ENCODE measurements at regions not wholly inside any gene's neighbourhood (a gene's known extent, or its start where the extent isn't known, plus 50 kb on each side); places are given as distances from the start of the nearest gene placed in this dataset.

GRCh38 chr20:7665376-7665775 is 274.9 kb downstream of the HAO1 start:
- Histone ChIP-seq H3K4me3 (ENCODE audit: low read depth, low read length) (no peak overlapping the region), H3K36me3 (ENCODE audit: insufficient read depth) (no peaks in the 10 kb centered on the region), H3K27ac (ENCODE audit: low read depth) (no peak overlapping the region), H3K4me1 (ENCODE audit: insufficient read depth) (no peaks in the 10 kb centered on the region)
- DNase-seq (ENCODE audit: extremely low spot score) = no peak
- 21% methylated on average over 2 of the region's 2 CpGs for WGBS

GRCh38 chr20:7667194-7667593 is 273.1 kb downstream of the HAO1 start:
- H3K4me1 ChIP-seq (ENCODE audit: insufficient read depth) = no peaks in the 10 kb centered on the region
- WGBS = 64% methylated on average over 4 of the region's 4 CpGs
- no peak overlapping the region for H3K27ac ChIP-seq (ENCODE audit: low read depth)
- no peaks in the 10 kb centered on the region for H3K36me3 ChIP-seq (ENCODE audit: insufficient read depth)
- H3K4me3 ChIP-seq (ENCODE audit: low read depth, low read length) = no peak overlapping the region
- no peak for DNase-seq (ENCODE audit: extremely low spot score)

- WGBS = 81% methylated on average over 7 of the region's 7 CpGs
- no peaks in the 10 kb centered on the region for H3K4me1 ChIP-seq (ENCODE audit: insufficient read depth)
- H3K27ac ChIP-seq (ENCODE audit: low read depth) = no peak overlapping the region
- no peak overlapping the region for H3K4me3 ChIP-seq (ENCODE audit: low read depth, low read length)
- no peaks in the 10 kb centered on the region for H3K36me3 ChIP-seq (ENCODE audit: insufficient read depth)
- no peak for DNase-seq (ENCODE audit: extremely low spot score)
These were observed 267.7 kb downstream of the HAO1 start for GRCh38 chr20:7672571-7672970.

- DNase-seq (ENCODE audit: extremely low spot score) = no peak
- 67% methylated on average over 2 of the region's 2 CpGs for WGBS
- no peak overlapping the region for H3K27ac ChIP-seq (ENCODE audit: low read depth)
- no peaks in the 10 kb centered on the region for H3K36me3 ChIP-seq (ENCODE audit: insufficient read depth)
- H3K4me1 ChIP-seq (ENCODE audit: insufficient read depth) = no peaks in the 10 kb centered on the region
- no peak overlapping the region for H3K4me3 ChIP-seq (ENCODE audit: low read depth, low read length)
These were observed 266.4 kb downstream of the HAO1 start for GRCh38 chr20:7673841-7674240.

- WGBS = 80% methylated on average over 3 of the region's 3 CpGs
- no peak for DNase-seq (ENCODE audit: extremely low spot score)
- Histone ChIP-seq H3K4me1 (ENCODE audit: insufficient read depth) (no peaks in the 10 kb centered on the region), H3K27ac (ENCODE audit: low read depth) (no peak overlapping the region), H3K4me3 (ENCODE audit: low read depth, low read length) (no peak overlapping the region), H3K36me3 (ENCODE audit: insufficient read depth) (no peaks in the 10 kb centered on the region)
These were observed 257.3 kb downstream of the HAO1 start for GRCh38 chr20:7682916-7683315.

GRCh38 chr20:7687065-7687464 is 253.2 kb downstream of the HAO1 start:
- DNase-seq (ENCODE audit: extremely low spot score) = no peak
- H3K27ac ChIP-seq (ENCODE audit: low read depth) = no peak overlapping the region
- no peaks in the 10 kb centered on the region for H3K36me3 ChIP-seq (ENCODE audit: insufficient read depth)
- no peak overlapping the region for H3K4me3 ChIP-seq (ENCODE audit: low read depth, low read length)
- H3K4me1 ChIP-seq (ENCODE audit: insufficient read depth) = no peaks in the 10 kb centered on the region

- Histone ChIP-seq H3K27ac (ENCODE audit: low read depth) (no peak overlapping the region), H3K4me1 (ENCODE audit: insufficient read depth) (no peaks in the 10 kb centered on the region), H3K36me3 (ENCODE audit: insufficient read depth) (no peaks in the 10 kb centered on the region), H3K4me3 (ENCODE audit: low read depth, low read length) (no peak overlapping the region)
- WGBS = 89% methylated on average over 3 of the region's 3 CpGs
- no peak for DNase-seq (ENCODE audit: extremely low spot score)
These were observed 251.1 kb downstream of the HAO1 start for GRCh38 chr20:7689151-7689550.

GRCh38 chr20:7691647-7692269 is 248.5 kb downstream of the HAO1 start:
- Histone ChIP-seq H3K36me3 (ENCODE audit: insufficient read depth) (no peaks in the 10 kb centered on the region), H3K27ac (ENCODE audit: low read depth) (no peak overlapping the region)

GRCh38 chr20:7692478-7692877 is 247.8 kb downstream of the HAO1 start:
- H3K4me3 ChIP-seq (ENCODE audit: low read depth, low read length) = no peak overlapping the region
- H3K4me1 ChIP-seq (ENCODE audit: insufficient read depth) = no peaks in the 10 kb centered on the region
- H3K36me3 ChIP-seq (ENCODE audit: insufficient read depth) = no peaks in the 10 kb centered on the region
- 50% methylated on average over 1 of the region's 1 CpG for WGBS
- DNase-seq (ENCODE audit: extremely low spot score) = no peak
- no peak overlapping the region for H3K27ac ChIP-seq (ENCODE audit: low read depth)

More at GRCh38 chr20:7691647-7692269, 248.5 kb downstream of the HAO1 start:
- Histone ChIP-seq H3K4me3 (ENCODE audit: low read depth, low read length) (no peak overlapping the region), H3K4me1 (ENCODE audit: insufficient read depth) (no peaks in the 10 kb centered on the region)
- no peak for DNase-seq (ENCODE audit: extremely low spot score)
- WGBS = 68% methylated on average over 4 of the region's 4 CpGs

GRCh38 chr20:7693761-7694160 is 246.5 kb downstream of the HAO1 start:
- no peak overlapping the region for H3K4me3 ChIP-seq (ENCODE audit: low read depth, low read length)

GRCh38 chr20:7695051-7695495 is 245.2 kb downstream of the HAO1 start:
- Histone ChIP-seq H3K4me1 (ENCODE audit: insufficient read depth) (no peaks in the 10 kb centered on the region), H3K4me3 (ENCODE audit: low read depth, low read length) (no peak overlapping the region), H3K36me3 (ENCODE audit: insufficient read depth) (no peaks in the 10 kb centered on the region), H3K27ac (ENCODE audit: low read depth) (no peak overlapping the region)
- WGBS = 29% methylated on average over 5 of the region's 5 CpGs
- DNase-seq (ENCODE audit: extremely low spot score) = peak; percentile 8

More at GRCh38 chr20:7693761-7694160, 246.5 kb downstream of the HAO1 start:
- Histone ChIP-seq H3K36me3 (ENCODE audit: insufficient read depth) (no peaks in the 10 kb centered on the region), H3K27ac (ENCODE audit: low read depth) (no peak overlapping the region), H3K4me1 (ENCODE audit: insufficient read depth) (no peaks in the 10 kb centered on the region)
- no peak for DNase-seq (ENCODE audit: extremely low spot score)

- H3K36me3 ChIP-seq (ENCODE audit: insufficient read depth) = no peaks in the 10 kb centered on the region
- H3K4me1 ChIP-seq (ENCODE audit: insufficient read depth) = no peaks in the 10 kb centered on the region
- H3K4me3 ChIP-seq (ENCODE audit: low read depth, low read length) = no peak overlapping the region
- DNase-seq (ENCODE audit: extremely low spot score) = no peak
- H3K27ac ChIP-seq (ENCODE audit: low read depth) = no peak overlapping the region
These were observed 244.6 kb downstream of the HAO1 start for GRCh38 chr20:7695635-7696034.

- Histone ChIP-seq H3K36me3 (ENCODE audit: insufficient read depth) (no peaks in the 10 kb centered on the region), H3K4me3 (ENCODE audit: low read depth, low read length) (no peak overlapping the region), H3K4me1 (ENCODE audit: insufficient read depth) (no peaks in the 10 kb centered on the region), H3K27ac (ENCODE audit: low read depth) (no peak overlapping the region)
- DNase-seq (ENCODE audit: extremely low spot score) = no peak
- 70% methylated on average over 1 of the region's 1 CpG for WGBS
These were observed 243.9 kb downstream of the HAO1 start for GRCh38 chr20:7696311-7696710.

GRCh38 chr20:7702141-7702540 is 238.1 kb downstream of the HAO1 start:
- H3K36me3 ChIP-seq (ENCODE audit: insufficient read depth) = no peaks in the 10 kb centered on the region
- no peak overlapping the region for H3K27ac ChIP-seq (ENCODE audit: low read depth)
- H3K4me1 ChIP-seq (ENCODE audit: insufficient read depth) = no peaks in the 10 kb centered on the region
- no peak for DNase-seq (ENCODE audit: extremely low spot score)
- no peak overlapping the region for H3K4me3 ChIP-seq (ENCODE audit: low read depth, low read length)
- WGBS = 76% methylated on average over 2 of the region's 2 CpGs

GRCh38 chr20:7703551-7703961 is 236.7 kb downstream of the HAO1 start:
- Histone ChIP-seq H3K27ac (ENCODE audit: low read depth) (no peak overlapping the region), H3K4me1 (ENCODE audit: insufficient read depth) (no peaks in the 10 kb centered on the region), H3K4me3 (ENCODE audit: low read depth, low read length) (no peak overlapping the region), H3K36me3 (ENCODE audit: insufficient read depth) (no peaks in the 10 kb centered on the region)
- DNase-seq (ENCODE audit: extremely low spot score) = no peak
- 58% methylated on average over 4 of the region's 4 CpGs for WGBS

Data from urinary bladder (tissue), 3 donors.